ENCODE measurements at regions not wholly inside any gene's neighbourhood (a gene's known extent, or its start where the extent isn't known, plus 50 kb on each side); places are given as distances from the start of the nearest gene placed in this dataset.

DNA sequence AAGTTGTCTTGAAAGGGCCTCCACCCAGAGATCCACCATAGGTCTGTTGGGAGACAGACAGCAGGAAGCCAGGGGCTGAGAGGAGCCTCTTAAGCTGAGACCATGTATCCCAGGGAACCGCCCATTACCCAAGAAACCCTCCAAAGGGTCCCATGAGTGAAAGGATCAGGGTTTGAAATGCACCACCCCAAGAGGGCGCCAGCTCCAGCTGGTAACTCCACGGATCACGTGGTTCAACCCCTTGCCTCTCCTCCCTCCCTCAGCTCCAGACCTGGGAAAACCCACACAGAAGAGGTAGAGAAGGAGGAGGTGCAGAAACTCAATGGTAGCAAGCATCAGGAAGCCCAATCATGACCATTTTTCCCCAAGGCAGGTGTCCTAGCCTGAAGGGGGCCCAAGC lies 148.7 kb downstream of the AIPL1 start:
- TF ChIP-seq RCOR1 (IDR thresholded peaks at IDR 0.05; ENCODE audit: insufficient replicate concordance, low read length) (no peak), CTCF (conservative IDR thresholded peaks at IDR 0.05; ENCODE audit: low read depth, low read length) (no peak), POLR2A (IDR thresholded peaks at IDR 0.05; ENCODE audit: low read depth, low read length) (no peak), NFE2L2 (IDR thresholded peaks at IDR 0.05; ENCODE audit: low read depth, low read length) (no peak), RFX5 (IDR thresholded peaks at IDR 0.05; ENCODE audit: low read depth, low read length) (no peak), MAFK (IDR thresholded peaks at IDR 0.05; ENCODE audit: low read depth, low read length) (no peak), USF2 (IDR thresholded peaks at IDR 0.05; ENCODE audit: low read depth, low read length) (no peak), BHLHE40 (IDR thresholded peaks at IDR 0.05; ENCODE audit: low read depth, low read length) (no peak), RAD21 (IDR thresholded peaks at IDR 0.05; ENCODE audit: low read length) (no peak)
- TF ChIP-seq, protein P1, sequence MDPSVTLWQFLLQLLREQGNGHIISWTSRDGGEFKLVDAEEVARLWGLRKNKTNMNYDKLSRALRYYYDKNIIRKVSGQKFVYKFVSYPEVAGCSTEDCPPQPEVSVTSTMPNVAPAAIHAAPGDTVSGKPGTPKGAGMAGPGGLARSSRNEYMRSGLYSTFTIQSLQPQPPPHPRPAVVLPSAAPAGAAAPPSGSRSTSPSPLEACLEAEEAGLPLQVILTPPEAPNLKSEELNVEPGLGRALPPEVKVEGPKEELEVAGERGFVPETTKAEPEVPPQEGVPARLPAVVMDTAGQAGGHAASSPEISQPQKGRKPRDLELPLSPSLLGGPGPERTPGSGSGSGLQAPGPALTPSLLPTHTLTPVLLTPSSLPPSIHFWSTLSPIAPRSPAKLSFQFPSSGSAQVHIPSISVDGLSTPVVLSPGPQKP (IDR thresholded peaks at IDR 0.05; ENCODE audit: borderline replicate concordance, low read depth, low read length) = no peak

Data from IMR-90 (cell line).